RKO (cell line): ENCODE measurements at regions not wholly inside any gene's neighbourhood (a gene's known extent, or its start where the extent isn't known, plus 50 kb on each side); places are given as distances from the start of the nearest gene placed in this dataset.
A peak's percentile ranks its signal among the peaks of the same experiment; 100 is the strongest.

Experiments
- DNase-seq: peaks from one replicate; pipeline ENCODE4 v3.0.0-alpha.2; 2016; ENCODE audit warnings: low spot score

GRCh38 chr14:98761993-98762392 is 510.0 kb downstream of the BCL11B start:
- DNase-seq = no peak

GRCh38 chr14:98766818-98767217 is 505.2 kb downstream of the BCL11B start:
- no peak for DNase-seq

GRCh38 chr14:98769326-98769725 is 502.7 kb downstream of the BCL11B start:
- DNase-seq = no peak

- DNase-seq = no peak
Observed at GRCh38 chr14:98770151-98770550, 501.8 kb downstream of the BCL11B start.

- DNase-seq = no peak
Observed at GRCh38 chr14:98773814-98774213, 498.2 kb downstream of the BCL11B start.

GRCh38 chr14:98775892-98776291 is 496.1 kb downstream of the BCL11B start:
- DNase-seq = no peak

GRCh38 chr14:98782062-98782461 is 489.9 kb downstream of the BCL11B start:
- no peak for DNase-seq

- peak; percentile 2 for DNase-seq
Observed at GRCh38 chr14:98785578-98785977, 486.4 kb downstream of the BCL11B start.

GRCh38 chr14:98786456-98786855 is 485.5 kb downstream of the BCL11B start:
- DNase-seq = no peak

GRCh38 chr14:98791661-98792060 is 480.3 kb downstream of the BCL11B start:
- DNase-seq = no peak

GRCh38 chr14:98792171-98792570 is 479.8 kb downstream of the BCL11B start:
- DNase-seq = no peak

GRCh38 chr14:98798099-98798498 is 473.9 kb downstream of the BCL11B start:
- DNase-seq = no peak

- DNase-seq = no peak
Observed at GRCh38 chr14:98799891-98800290, 472.1 kb downstream of the BCL11B start.

GRCh38 chr14:98802044-98802443 is 470.0 kb downstream of the BCL11B start:
- DNase-seq = no peak

GRCh38 chr14:98803196-98803595 is 468.8 kb downstream of the BCL11B start:
- DNase-seq = no peak

GRCh38 chr14:98808494-98809407 is 463.2 kb downstream of the BCL11B start:
- DNase-seq = no peak

- no peak for DNase-seq
Observed at GRCh38 chr14:98816195-98816594, 455.8 kb downstream of the BCL11B start.

GRCh38 chr14:98816720-98817119 is 455.3 kb downstream of the BCL11B start:
- DNase-seq = no peak

GRCh38 chr14:98819132-98819866 is 452.7 kb downstream of the BCL11B start:
- DNase-seq = no peak

GRCh38 chr14:98819867-98820206 is 452.2 kb downstream of the BCL11B start:
- no peak for DNase-seq

GRCh38 chr14:98822917-98823316 is 449.1 kb downstream of the BCL11B start:
- DNase-seq = no peak

- DNase-seq = no peak
Observed at GRCh38 chr14:98826618-98827017, 445.4 kb downstream of the BCL11B start.

- no peak for DNase-seq
Observed at GRCh38 chr14:98834119-98834518, 437.9 kb downstream of the BCL11B start.
